ENCODE measurements at regions not wholly inside any gene's neighbourhood (a gene's known extent, or its start where the extent isn't known, plus 50 kb on each side); places are given as distances from the start of the nearest gene placed in this dataset.

DNA sequence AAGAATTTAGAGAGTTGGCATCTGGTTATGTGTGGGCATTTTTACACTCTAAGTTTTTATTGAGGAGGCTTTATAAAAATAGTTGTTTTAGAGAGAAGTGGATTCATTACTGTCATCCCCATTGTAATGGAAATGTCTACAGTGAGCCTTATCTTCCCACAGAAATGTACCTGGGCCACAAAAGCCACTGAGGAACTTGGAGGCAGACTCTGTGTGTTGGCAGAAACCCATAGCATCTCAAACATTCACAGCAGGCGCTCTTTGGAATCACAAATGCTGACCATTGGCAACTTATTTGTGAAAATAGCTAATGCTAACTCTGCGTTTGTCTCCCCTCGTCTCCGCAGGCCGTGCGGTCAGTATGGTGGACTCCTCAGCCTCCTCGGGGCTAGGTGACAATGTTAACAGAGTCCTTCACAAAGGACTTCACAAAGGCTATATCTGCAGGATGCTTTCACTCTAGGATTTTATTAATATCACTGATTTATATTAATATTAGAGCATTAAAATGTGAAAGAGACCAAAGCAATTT, 689.1 kb upstream of the POU3F3 start:
- TF ChIP-seq GLIS3 (CRISPR knock-in tag; IDR thresholded peaks at IDR 0.05) (no peak), PPARA (CRISPR knock-in tag; IDR thresholded peaks at IDR 0.05; ENCODE audit: borderline replicate concordance) (no peak), ZFP30 (CRISPR knock-in tag; IDR thresholded peaks at IDR 0.05) (no peak), ARNTL (CRISPR knock-in tag; IDR thresholded peaks at IDR 0.05; ENCODE audit: borderline replicate concordance, low read depth) (no peak), CSRNP3 (CRISPR knock-in tag; IDR thresholded peaks at IDR 0.05) (no peak), ISL1 (CRISPR knock-in tag; IDR thresholded peaks at IDR 0.05) (no peak), CSDC2 (CRISPR knock-in tag; IDR thresholded peaks at IDR 0.05) (no peak), SNAI2 (CRISPR knock-in tag; IDR thresholded peaks at IDR 0.05) (no peak), TSHZ2 (CRISPR knock-in tag; IDR thresholded peaks at IDR 0.05) (no peak), TCF4 (CRISPR knock-in tag; IDR thresholded peaks at IDR 0.05; ENCODE audit: borderline replicate concordance) (no peak), PATZ1 (CRISPR knock-in tag; IDR thresholded peaks at IDR 0.05; ENCODE audit: borderline replicate concordance) (no peak), ZC3H10 (CRISPR knock-in tag; IDR thresholded peaks at IDR 0.05) (no peak), POU6F1 (CRISPR knock-in tag; IDR thresholded peaks at IDR 0.05; ENCODE audit: borderline replicate concordance, low read depth) (no peak), OSR1 (CRISPR knock-in tag; IDR thresholded peaks at IDR 0.05) (no peak), RARB (CRISPR knock-in tag; IDR thresholded peaks at IDR 0.05) (no peak), BACH2 (CRISPR knock-in tag; IDR thresholded peaks at IDR 0.05; ENCODE audit: borderline replicate concordance) (no peak), TOX (CRISPR knock-in tag; IDR thresholded peaks at IDR 0.05; ENCODE audit: borderline replicate concordance) (no peak), ZNF565 (CRISPR knock-in tag; conservative IDR thresholded peaks at IDR 0.05; ENCODE audit: low read depth) (no peak), ZNF70 (CRISPR knock-in tag; IDR thresholded peaks at IDR 0.05) (no peak)
- ATAC-seq = no peak

DNA sequence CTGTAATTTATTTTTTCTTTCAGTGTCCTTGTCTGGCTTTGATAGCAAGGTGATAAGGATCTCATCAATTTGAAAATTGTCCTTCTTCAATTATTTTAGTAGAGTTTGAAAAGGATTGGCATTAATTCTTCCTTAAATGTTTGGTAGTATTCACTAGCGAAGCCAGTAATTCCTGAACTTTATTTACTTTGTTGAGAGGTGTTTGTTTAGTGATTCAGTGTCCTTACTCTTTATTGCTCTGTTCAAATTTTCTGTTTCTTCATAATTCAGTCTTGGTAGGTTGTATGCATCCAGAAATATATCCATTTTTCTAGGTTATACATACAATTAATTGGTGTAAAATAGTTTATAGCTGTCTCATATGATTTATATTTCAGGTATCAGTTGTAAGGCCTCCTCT, 676.7 kb upstream of the POU3F3 start:
- TF ChIP-seq ZFP30 (CRISPR knock-in tag; IDR thresholded peaks at IDR 0.05) (no peak), RARB (CRISPR knock-in tag; IDR thresholded peaks at IDR 0.05) (no peak), PPARA (CRISPR knock-in tag; IDR thresholded peaks at IDR 0.05; ENCODE audit: borderline replicate concordance) (no peak), ARNTL (CRISPR knock-in tag; IDR thresholded peaks at IDR 0.05; ENCODE audit: borderline replicate concordance, low read depth) (no peak), ZNF565 (CRISPR knock-in tag; conservative IDR thresholded peaks at IDR 0.05; ENCODE audit: low read depth) (no peak), POU6F1 (CRISPR knock-in tag; IDR thresholded peaks at IDR 0.05; ENCODE audit: borderline replicate concordance, low read depth) (no peak), ISL1 (CRISPR knock-in tag; IDR thresholded peaks at IDR 0.05) (no peak), CSDC2 (CRISPR knock-in tag; IDR thresholded peaks at IDR 0.05) (no peak), CREB5 (CRISPR knock-in tag; IDR thresholded peaks at IDR 0.05; ENCODE audit: low read depth) (no peak), TCF4 (CRISPR knock-in tag; IDR thresholded peaks at IDR 0.05; ENCODE audit: borderline replicate concordance) (no peak), TSHZ2 (CRISPR knock-in tag; IDR thresholded peaks at IDR 0.05) (no peak), CSRNP3 (CRISPR knock-in tag; IDR thresholded peaks at IDR 0.05) (no peak), ZC3H10 (CRISPR knock-in tag; IDR thresholded peaks at IDR 0.05) (no peak), BACH2 (CRISPR knock-in tag; IDR thresholded peaks at IDR 0.05; ENCODE audit: borderline replicate concordance) (no peak), ESRRG (CRISPR knock-in tag; IDR thresholded peaks at IDR 0.05) (no peak), GLIS3 (CRISPR knock-in tag; IDR thresholded peaks at IDR 0.05) (no peak)
- ATAC-seq = no peak

All from SK-N-SH treated with all-trans-retinoic acid at 6 μM for 48 hours (cell line).